GM12878 (cell line): ENCODE measurements at regions not wholly inside any gene's neighbourhood (a gene's known extent, or its start where the extent isn't known, plus 50 kb on each side); places are given as distances from the start of the nearest gene placed in this dataset.

Experiments
- ATF3 ChIP-seq: IDR thresholded peaks from 2 replicates; pipeline ENCODE4 v1.6.1; 2011; ENCODE audit warnings: low read depth, mild to moderate bottlenecking, low read length, moderate library complexity, borderline replicate concordance; ENCODE audit errors: extremely low read depth
- BCL11A ChIP-seq: IDR thresholded peaks from 2 replicates; pipeline ENCODE4 v1.6.1; 2011; ENCODE audit warnings: low read depth, low read length
- BHLHE40 ChIP-seq, 2 experiments: fragments of 450-650 bp in 1 of 2; IDR thresholded peaks; 2 replicates each; pipeline ENCODE4 v1.6.1; 2011 to 2017; ENCODE audit warnings: low read depth in 2 of 2, borderline replicate concordance in 1 of 2, improper control_type of control experiment in 1 of 2, low read length in 1 of 2, mild to moderate bottlenecking in 1 of 2
- CBFB ChIP-seq: IDR thresholded peaks from 2 replicates; pipeline ENCODE4 v1.6.1; 2016; ENCODE audit warnings: antibody characterized with exemption, low read depth
- E4F1 ChIP-seq: fragments of 450-650 bp; IDR thresholded peaks from 2 replicates; pipeline ENCODE4 v1.6.1; 2018; ENCODE audit warnings: borderline replicate concordance, mild to moderate bottlenecking; ENCODE audit not compliant: partially characterized antibody
- EP300 ChIP-seq, 2 experiments: fragments of 150-350 bp in 1 of 2; IDR thresholded peaks; 2 replicates each; pipeline ENCODE4 v1.6.1; 2011 to 2012; ENCODE audit warnings: low read depth in 2 of 2, low read length in 2 of 2, borderline replicate concordance in 1 of 2, improper control_type of control experiment in 1 of 2, inconsistent platforms in 1 of 2; ENCODE audit not compliant: control insufficient read depth in 1 of 2
- GABPA ChIP-seq: IDR thresholded peaks from 2 replicates; pipeline ENCODE4 v1.6.1; 2014; ENCODE audit warnings: antibody characterized with exemption, low read depth, mild to moderate bottlenecking, inconsistent platforms
- IKZF2 ChIP-seq, 2 experiments: fragments of 450-650 bp; IDR thresholded peaks; 2 replicates each; pipeline ENCODE4 v1.6.1; 2017; ENCODE audit warnings: mild to moderate bottlenecking in 2 of 2, moderate library complexity in 2 of 2
- JUNB ChIP-seq: IDR thresholded peaks from 2 replicates; pipeline ENCODE4 v1.6.1; 2016; ENCODE audit warnings: antibody characterized with exemption, mild to moderate bottlenecking
- MEF2A ChIP-seq: IDR thresholded peaks from 2 replicates; pipeline ENCODE4 v1.6.1; 2011; ENCODE audit warnings: low read depth, mild to moderate bottlenecking, low read length, moderate library complexity; ENCODE audit not compliant: insufficient read depth
- MEF2B ChIP-seq: fragments of 450-650 bp; IDR thresholded peaks from 2 replicates; pipeline ENCODE4 v1.6.1; 2018; ENCODE audit warnings: mild to moderate bottlenecking, moderate library complexity; ENCODE audit not compliant: partially characterized antibody, poor library complexity, severe bottlenecking
- NBN ChIP-seq: fragments of 450-650 bp; IDR thresholded peaks from 2 replicates; pipeline ENCODE4 v1.6.1; 2016
- NR2C1 ChIP-seq: fragments of 450-650 bp; IDR thresholded peaks from 2 replicates; pipeline ENCODE4 v1.6.1; 2017; ENCODE audit warnings: antibody characterized with exemption, mild to moderate bottlenecking, moderate library complexity
- PBX3 ChIP-seq: IDR thresholded peaks from 2 replicates; pipeline ENCODE4 v1.6.1; 2011; ENCODE audit warnings: mild to moderate bottlenecking, low read depth, low read length, moderate library complexity; ENCODE audit not compliant: insufficient replicate concordance
- RB1 ChIP-seq: fragments of 450-650 bp; formaldehyde crosslinking; IDR thresholded peaks from 2 replicates; pipeline ENCODE4 v1.6.1; 2017; ENCODE audit warnings: mild to moderate bottlenecking, borderline replicate concordance
- SIX5 ChIP-seq: IDR thresholded peaks from 2 replicates; pipeline ENCODE4 v1.6.1; 2011; ENCODE audit warnings: mild to moderate bottlenecking, low read depth, low read length, moderate library complexity; ENCODE audit not compliant: severe bottlenecking
- TBL1XR1 ChIP-seq: IDR thresholded peaks from 2 replicates; pipeline ENCODE4 v1.6.1; 2012; ENCODE audit warnings: low read depth, low read length, improper control_type of control experiment
- TCF3 ChIP-seq: IDR thresholded peaks from 2 replicates; pipeline ENCODE4 v1.6.1; 2012; ENCODE audit warnings: low read depth, mild to moderate bottlenecking, low read length, borderline replicate concordance; ENCODE audit not compliant: insufficient read depth
- ZBTB4 ChIP-seq: fragments of 450-650 bp; formaldehyde crosslinking; IDR thresholded peaks from 2 replicates; pipeline ENCODE4 v1.4.0; 2022; ENCODE audit warnings: mild to moderate bottlenecking, moderate library complexity
- ZNF207 ChIP-seq: fragments of 450-650 bp; IDR thresholded peaks from 2 replicates; pipeline ENCODE4 v1.6.1; 2014; ENCODE audit warnings: antibody characterized with exemption, mild to moderate bottlenecking, borderline replicate concordance
- ZNF274 ChIP-seq: IDR thresholded peaks from one replicate; pipeline ENCODE4 v1.8.0; 2011; ENCODE audit not compliant: insufficient read length, insufficient read depth
- ZNF384 ChIP-seq: IDR thresholded peaks from 2 replicates; pipeline ENCODE4 v1.6.1; 2012; ENCODE audit warnings: low read depth, mild to moderate bottlenecking, low read length, improper control_type of control experiment, borderline replicate concordance
- ZNF622 ChIP-seq: fragments of 450-650 bp; IDR thresholded peaks from 2 replicates; pipeline ENCODE4 v1.6.1; 2017; ENCODE audit warnings: mild to moderate bottlenecking, inconsistent platforms

GRCh38 chr3:46092702-46093080, 65.4 kb upstream of the XCR1 start (continued):
- no peak for TF ChIP-seq PBX3
- TF ChIP-seq ZNF384, result no peak
- TF ChIP-seq ATF3, result no peak
- TF ChIP-seq GABPA, result no peak; the same call in 1 of the 2 replicates
- TF ChIP-seq E4F1, result no peak
- 0 out of 2 replicates have a peak, but pooled peaks have one; percentile 25 for TF ChIP-seq TBL1XR1
- TF ChIP-seq TCF3, result peak; percentile 91
- TF ChIP-seq IKZF2 (IDR thresholded peaks at IDR 0.05), result peak; percentile 80 to 81
- TF ChIP-seq RB1, result no peak
- 0 out of 2 replicates have a peak, but pooled peaks have one; percentile 25 for TF ChIP-seq NBN
- TF ChIP-seq NR2C1, result no peak
- TF ChIP-seq SIX5, result no peak
- peak; percentile 78 for TF ChIP-seq CBFB
- peak; percentile 62; the same call in 1 of the 2 replicates for TF ChIP-seq MEF2A
- peak; percentile 53 for TF ChIP-seq JUNB
- TF ChIP-seq BHLHE40 (IDR thresholded peaks at IDR 0.05; ENCODE audit: borderline replicate concordance in 1 of 2, low read depth in 2 of 2, low read length in 1 of 2), result peak; percentile 81 to 82; a peak in 3 of 4 replicates
- TF ChIP-seq EP300 (IDR thresholded peaks at IDR 0.05; ENCODE audit: borderline replicate concordance in 1 of 2, control insufficient read depth in 1 of 2, low read depth in 2 of 2, low read length in 2 of 2), result peak; percentile 76 to 83
- TF ChIP-seq ZBTB4, result no peak
- TF ChIP-seq MEF2B, result peak; percentile 52
- 0 out of 2 replicates have a peak, but pooled peaks have one; percentile 28 for TF ChIP-seq BCL11A
- TF ChIP-seq ZNF274, result no peak
- no peak for TF ChIP-seq ZNF207
- TF ChIP-seq ZNF622, result no peak
